ENCODE measurements at regions not wholly inside any gene's neighbourhood (a gene's known extent, or its start where the extent isn't known, plus 50 kb on each side); places are given as distances from the start of the nearest gene placed in this dataset.
"Not testable (repeated sequence)": the region's sequence is repeated elsewhere in the genome, so short reads cannot be mapped to it uniquely, and the experiment has no call there.

DNA sequence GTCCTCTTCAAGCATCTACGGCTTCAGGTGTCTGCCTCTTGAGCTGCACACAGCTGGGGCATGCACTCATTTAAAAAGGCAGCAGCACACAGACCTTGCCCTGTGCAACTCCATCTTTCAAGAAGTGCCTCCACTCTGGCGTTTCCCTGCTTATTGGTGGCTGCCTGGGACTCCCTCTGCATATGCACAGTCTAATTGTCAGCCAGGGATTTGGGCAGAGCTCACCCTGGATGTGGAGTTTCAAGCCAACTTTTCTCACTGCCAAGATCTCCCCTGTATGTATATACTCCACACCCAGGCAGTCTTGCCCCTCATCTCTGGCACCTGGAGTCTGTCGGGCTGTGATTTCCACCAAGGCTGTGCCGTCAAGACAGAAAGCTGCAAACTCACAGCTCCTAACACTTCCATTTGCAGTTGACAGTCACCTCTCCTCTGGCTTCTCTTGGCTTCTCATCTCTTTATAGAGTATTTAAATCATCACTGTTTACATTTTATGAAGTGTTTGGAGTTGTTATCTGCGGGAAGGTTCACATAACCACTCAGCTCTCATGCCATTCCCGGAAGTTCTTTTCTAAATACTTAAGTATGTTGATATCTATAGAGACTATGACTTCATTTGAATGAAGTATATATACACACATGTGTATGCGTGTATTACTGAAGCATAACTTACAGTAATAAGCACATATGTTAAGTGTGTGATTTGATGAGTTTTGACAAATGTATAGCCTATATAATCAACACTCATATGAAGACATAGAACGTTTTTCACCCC, 128.2 kb downstream of the NPIPB11 start:
- not testable (repeated sequence) for TF ChIP-seq POLR2A, CTCF (IDR thresholded peaks at IDR 0.05)

Data from esophagus squamous epithelium (tissue), 4 donors.